Caki2 (cell line): ENCODE measurements at regions not wholly inside any gene's neighbourhood (a gene's known extent, or its start where the extent isn't known, plus 50 kb on each side); places are given as distances from the start of the nearest gene placed in this dataset.
"Not testable (repeated sequence)": the region's sequence is repeated elsewhere in the genome, so short reads cannot be mapped to it uniquely, and the experiment has no call there.

Source experiments
- DNase-seq: peaks from one replicate; pipeline ENCODE4 v3.0.0-alpha.2; 2015; ENCODE audit warnings: low read depth
- in situ Hi-C: cut with HindIII; loops from 2 replicates; pipeline ENCODE4 v1.10.0; 2016; ENCODE audit warnings: low sequenced_read_pairs, low pct_unique_long_range_greater_than_20kb, mixed read lengths

DNA sequence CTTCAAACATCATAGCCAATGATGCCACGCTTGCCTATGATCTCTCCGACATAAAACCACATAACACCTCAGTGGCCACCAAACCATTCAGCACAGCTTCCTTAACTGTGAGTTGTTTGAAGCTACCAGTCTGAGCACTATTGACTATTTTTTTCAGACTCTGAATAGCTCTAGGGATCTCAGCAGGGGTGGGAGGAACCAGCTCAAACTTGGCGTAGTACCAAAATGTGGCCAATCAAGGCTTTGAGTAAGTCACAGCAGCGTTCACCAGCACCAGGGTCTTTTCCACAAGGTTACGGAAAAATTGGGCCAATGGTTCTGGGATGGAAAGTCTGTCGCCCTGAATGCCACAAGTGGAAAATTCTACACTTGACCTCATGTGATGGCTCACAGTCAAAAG, 70.6 kb downstream of the SMPDL3A start:
- no peak for DNase-seq
- in situ Hi-C loops, result no loop called here

DNA sequence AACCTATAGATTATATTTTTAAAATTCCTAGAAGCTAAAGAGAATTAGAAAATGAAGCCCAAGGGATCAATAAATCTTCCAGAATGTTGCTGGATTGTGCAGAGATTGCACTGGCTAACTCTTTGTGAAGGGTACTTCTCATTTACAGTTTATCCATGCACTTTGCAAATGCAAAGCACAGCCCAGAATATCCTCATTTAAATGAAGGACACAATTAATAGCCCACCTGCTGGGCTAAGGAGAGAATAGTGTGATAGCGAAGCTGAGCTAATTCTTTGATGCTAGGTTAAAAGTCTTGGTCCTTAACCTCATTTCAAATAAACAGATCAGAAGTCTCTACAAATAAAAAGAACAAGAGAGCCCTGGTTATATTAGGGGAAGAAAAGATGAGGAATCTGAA, 72.5 kb downstream of the SMPDL3A start:
- DNase-seq, result no peak
- in situ Hi-C loops, result no loop called here

DNA sequence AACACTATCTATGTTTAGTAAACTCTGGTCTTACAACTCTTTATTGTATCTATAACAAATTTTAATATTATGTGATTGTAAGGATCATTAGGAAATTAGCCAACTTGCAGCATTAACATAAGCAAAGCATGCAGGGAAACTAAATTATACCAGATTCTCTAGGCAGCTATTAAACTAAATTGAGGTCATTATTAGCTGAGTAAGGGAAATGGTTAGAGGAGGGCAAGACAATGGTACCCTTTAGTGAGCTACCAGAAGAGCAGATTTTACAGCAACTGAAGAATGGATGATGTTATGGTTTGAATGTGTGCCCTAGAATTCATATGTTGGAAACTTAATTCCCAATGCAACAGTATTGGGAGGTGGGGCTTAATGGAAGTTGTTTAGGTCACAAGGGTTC, 79.1 kb downstream of the SMPDL3A start:
- DNase-seq, result no peak
- in situ Hi-C loops, result no loop called here

DNA sequence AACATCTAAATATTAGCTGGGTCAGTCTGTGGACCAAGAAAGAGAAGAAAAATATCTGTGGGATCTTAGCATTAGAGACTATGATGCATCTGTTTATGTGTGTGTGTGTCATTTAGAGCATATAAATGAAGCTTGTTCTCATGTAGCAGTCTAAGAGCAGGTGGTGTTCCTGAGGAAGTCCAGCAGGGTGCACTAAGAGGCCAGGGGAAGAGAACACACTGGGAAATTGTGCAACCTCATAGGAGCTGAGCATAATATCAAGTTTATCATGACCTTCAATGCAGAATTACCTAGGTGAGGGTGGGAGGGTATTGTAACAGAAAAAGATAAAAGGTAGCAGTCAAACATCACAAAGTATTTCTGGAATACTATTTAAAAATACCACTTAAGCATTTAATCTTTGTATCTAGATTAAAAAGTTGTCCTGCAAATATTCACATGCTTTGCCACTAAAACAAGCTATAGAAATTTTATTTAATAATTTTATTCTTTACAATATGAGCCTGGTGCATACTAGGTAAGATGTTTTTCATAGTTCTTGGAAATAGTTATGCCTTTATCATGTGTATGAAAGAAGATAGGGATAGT, 80.5 kb downstream of the SMPDL3A start:
- in situ Hi-C loops, result no loop called here
- peak; percentile 31 for DNase-seq

DNA sequence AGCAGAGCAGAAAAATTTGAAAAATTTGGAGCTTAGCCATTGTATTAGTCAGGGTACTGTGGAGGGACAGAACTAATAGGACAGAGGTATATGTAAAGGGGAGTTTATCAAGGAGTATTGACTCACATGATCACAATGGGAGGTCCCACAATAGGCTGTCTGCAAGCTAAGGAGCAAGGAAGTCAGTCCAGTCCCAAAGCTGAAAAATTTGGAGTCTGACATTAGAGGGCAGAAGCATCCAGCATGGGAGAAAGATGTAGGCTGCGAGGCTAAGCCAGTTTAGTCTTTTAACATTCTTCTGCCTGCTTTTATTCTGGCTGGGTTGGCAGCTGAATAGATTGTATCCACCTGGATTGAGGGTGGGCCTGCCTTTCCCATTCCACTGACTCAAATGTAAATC, 82.0 kb downstream of the SMPDL3A start:
- in situ Hi-C loops, result no loop called here
- no peak for DNase-seq

DNA sequence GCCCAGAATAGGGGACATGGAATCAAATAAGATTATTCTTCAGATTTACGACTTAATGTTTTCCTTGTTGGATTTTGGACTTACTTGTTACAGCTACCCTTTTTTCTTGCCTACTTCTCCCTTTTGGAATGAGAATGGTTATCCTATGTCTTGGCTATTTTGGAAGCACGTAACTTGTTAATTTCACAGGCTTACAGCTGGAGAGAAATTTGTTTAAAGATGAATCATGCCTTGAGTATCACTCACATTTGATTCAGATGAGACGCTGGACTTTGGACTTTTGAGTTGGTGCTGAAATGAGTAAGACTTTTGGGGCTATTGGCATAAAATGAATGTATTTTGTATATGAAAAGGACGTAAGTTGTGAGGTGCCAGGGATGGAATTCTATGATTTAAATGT, 83.3 kb downstream of the SMPDL3A start:
- no peak for DNase-seq
- in situ Hi-C loops, result no loop called here

DNA sequence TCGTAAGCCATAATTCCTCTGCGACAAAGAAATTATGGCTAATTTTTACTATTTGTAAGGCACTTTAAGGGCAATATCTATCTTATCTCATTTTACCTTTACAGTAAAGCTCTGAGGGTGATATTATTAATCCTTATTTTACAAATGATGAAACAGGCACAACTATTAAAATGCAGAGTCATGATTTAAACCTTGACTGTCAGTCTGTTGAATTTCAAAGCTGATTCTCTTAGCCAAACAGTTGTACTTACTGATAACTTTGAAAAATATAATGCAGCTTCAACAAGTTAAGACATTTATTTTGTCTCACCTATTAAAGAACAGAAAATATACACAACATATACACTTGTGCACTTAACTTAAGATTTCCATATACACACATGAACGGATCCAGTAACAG, 88.2 kb downstream of the SMPDL3A start:
- no peak for DNase-seq
- in situ Hi-C loops, result no loop called here

DNA sequence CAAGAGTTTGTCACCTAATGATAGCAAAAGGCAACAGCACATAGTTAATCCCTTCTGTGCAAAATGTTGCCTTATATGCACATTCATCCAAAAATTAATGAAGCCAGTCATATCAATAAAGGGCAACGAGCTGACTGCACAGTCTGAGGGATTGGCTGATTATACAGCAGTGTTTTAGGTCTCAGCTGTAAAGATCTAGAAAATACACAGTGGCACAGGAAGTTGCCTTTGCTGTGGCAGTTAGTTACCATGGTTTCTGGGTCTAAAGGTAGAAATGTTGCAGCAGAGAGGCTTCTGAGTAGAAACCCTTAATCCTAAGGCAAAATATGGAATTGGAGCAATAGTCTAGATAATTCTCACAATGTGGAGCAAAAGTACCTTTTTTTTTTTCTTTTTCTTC, 89.7 kb downstream of the SMPDL3A start:
- in situ Hi-C loops, result no loop called here
- DNase-seq, result no peak

DNA sequence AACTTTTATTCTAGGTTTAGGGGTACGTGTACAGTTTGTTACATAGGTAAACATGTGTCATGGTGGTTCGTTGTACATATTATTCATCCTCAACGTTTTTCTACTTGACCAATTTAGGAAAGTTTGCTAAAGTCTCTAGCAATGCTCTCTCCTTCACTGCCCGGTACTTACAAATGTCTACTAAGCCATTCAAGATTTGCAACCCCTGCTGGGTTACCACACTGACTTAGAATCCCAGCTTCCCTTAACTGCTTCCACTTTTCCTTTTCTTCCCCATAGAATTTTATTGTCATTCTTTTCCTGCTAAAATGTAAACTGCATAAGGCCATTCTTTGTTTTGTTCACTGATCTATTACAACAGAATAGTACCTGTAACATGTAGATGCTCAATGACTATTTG, 97.4 kb downstream of the SMPDL3A start:
- in situ Hi-C loops, result no loop called here
- DNase-seq, result no peak

DNA sequence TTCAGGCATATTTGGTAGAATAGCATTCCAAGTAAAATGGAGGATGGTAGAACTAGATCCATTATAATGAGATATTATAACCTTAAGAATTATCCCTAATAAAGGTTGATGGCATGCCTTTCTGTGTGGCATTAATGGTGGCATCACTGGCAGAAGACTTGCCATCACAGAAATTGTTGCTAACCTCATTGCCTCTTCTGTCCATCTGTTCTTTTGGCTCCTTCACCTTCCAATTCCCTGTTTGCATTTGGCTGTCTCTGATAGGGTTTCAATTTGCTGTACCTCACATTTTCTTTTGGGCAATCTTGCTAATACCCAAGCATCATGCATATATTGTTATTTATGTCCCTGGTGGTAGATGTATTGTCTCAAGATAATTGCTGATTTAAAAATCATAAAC, 98.9 kb downstream of the SMPDL3A start:
- no peak for DNase-seq
- in situ Hi-C loops, result no loop called here

DNA sequence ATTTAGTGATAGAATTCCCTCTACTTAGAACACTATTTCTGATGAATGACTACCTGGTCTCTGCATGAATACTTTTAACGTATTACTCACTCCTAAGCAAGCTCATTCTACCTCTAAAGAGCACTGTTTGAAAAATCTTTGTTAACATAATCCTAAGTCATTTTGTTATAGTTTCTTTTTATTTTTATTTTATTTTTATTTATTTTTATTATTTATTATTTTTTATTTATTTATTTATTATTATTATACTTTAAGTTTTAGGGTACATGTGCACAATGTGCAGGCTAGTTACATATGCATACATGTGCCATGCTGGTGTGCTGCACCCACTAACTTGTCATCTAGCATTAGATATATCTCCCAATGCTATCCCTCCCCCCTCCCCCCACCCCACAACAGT, 99.6 kb downstream of the SMPDL3A start:
- in situ Hi-C loops, DNase-seq: not testable (repeated sequence)

DNA sequence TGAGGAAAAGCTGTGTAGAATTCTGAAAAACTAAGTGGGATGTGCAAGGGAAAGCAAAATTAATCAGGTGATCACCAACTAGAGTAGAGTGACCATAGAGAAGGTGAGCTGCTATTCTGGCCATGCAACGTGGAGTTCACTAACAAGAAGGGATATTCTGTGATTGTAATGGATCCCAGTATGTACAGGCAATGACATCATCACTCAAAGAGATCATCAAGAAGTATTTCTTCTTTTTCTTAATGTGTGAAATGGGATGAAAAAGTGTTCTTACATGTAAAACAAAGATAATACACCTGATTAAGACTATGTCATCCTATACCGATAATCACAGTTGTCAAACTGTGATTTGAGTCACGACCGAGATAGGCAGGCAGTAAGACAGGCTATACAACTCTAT, 101.2 kb downstream of the SMPDL3A start:
- in situ Hi-C loops, result no loop called here
- no peak for DNase-seq

DNA sequence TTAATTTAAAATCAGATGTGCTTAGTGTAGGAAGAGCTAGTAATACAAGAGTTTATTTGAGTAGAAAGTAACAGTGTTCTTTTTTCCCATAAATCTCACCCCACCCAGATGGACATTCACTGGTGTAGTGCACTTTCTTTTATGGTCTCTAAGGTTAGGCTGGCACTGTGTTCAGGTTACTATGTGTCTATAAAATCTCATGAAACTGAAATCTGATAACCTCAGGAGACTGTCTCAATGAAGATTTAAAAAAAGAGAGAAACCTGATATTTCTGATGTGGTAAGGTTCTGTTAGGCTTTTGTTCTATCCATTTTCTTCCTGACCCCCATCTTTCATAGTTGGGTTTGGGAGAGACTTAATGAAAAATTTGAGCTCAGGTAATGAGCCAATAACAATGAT, 101.2 kb upstream of the CLVS2 start:
- DNase-seq, result no peak
- in situ Hi-C loops, result no loop called here

DNA sequence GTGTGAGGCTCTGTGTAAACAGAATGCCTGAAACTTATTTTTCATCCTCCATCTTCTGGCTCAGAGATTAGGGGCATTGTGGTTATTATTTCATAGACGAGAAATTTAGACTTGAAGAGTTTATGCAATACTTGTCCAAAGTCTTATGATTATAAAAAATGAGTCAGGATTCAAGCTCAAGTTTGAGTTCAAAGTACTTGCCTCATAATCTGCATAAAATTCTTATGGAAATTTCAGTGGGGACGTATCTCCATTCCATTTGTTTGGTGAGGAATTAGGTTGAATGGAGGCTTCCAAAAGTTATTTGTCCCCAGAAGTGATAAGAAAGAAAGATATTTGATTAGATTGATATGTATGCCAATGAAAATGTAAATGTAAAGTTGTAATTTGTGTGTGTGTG, 93.7 kb upstream of the CLVS2 start:
- in situ Hi-C loops, result no loop called here

DNA sequence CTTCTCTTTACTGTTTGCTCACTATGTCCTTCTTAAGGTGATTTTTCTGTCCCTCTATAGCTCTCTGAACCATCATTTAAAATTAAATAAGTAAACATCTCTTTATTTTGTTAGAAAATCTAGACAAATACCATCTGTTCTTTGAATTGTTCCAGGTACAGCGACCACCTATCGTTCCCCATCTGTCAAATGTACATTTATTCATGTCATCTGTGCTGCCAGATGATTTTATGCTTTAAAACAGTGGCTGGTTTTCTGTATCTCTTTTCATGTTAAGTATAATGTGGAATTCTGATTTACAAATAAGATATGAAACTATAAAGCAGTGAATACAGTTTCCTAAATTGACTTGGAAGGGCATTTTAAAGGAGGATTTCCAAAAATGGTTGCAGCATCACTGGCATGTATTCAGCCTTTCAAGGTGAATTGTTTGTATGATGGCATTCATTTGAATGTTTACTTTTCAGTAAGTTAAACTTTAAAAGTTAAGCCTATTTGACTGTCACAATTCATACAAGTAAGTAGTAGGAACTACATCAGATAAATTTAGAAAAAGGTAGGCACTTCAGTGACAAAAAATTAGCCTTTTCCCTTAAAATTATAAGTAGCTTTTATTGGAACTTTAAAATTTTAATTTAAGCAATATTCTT, 92.6 kb upstream of the CLVS2 start:
- DNase-seq, result no peak
- in situ Hi-C loops, result no loop called here

More for the DNA sequence above, 93.7 kb upstream of the CLVS2 start:
- no peak for DNase-seq

DNA sequence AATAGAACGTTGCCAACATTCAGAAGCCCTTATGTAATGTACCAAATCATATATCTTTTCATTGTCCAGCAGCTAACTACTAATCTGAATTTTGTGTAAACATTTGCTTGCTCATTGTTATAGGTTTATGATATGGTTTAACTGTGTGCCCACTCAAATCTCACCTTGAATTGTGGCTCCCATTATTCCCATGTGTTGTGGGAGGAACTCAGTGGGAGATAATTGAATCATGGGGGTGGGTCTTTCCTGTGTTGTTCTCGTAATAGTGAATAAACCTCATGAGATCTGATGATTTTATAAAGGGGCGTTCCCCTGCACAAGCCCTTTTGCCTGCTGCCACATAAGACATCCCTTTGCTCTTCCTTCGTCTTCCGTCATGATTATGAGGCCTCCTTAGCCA, 91.9 kb upstream of the CLVS2 start:
- in situ Hi-C loops, result no loop called here
- no peak for DNase-seq

DNA sequence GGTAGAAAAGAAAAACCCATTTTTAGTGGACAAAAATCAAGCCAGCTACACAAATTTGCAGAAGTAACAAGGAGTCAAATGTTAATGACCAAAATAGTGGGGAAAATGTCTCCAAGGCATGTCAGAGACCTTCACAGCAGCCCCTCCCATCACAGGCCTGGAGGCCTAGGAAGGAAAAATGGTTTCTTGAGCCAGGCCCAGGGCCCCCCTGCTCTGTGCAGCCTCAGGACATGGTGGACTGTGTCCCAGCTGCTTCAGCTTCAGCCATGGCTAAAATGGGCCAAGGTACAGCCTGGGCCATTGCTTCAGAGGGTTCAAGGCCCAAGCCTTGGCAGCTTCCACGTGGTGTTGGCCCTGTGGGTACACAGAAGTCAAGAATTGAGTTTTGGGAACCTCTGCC, 82.5 kb upstream of the CLVS2 start:
- in situ Hi-C loops, result no loop called here

DNA sequence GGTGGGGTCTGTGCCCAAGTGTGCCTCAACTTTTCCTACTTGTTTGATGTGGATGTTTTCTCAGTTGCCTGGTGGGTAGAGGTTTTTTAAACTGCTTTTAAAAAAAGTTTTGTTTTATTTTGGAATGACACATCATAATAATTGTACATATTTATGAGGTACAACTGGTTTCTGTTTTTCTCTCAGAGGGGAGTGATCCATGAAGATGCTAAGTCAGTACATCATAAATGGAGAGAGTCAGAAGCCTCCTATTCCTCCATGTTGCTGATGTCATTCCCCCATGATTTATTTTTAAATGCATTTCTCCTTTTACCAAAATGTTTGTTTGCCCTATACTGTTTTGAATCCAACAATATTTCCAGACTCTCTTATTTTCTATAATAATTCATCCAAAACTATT, 77.3 kb upstream of the CLVS2 start:
- in situ Hi-C loops, result no loop called here
- DNase-seq, result no peak

More for the DNA sequence above, 82.5 kb upstream of the CLVS2 start:
- no peak for DNase-seq

DNA sequence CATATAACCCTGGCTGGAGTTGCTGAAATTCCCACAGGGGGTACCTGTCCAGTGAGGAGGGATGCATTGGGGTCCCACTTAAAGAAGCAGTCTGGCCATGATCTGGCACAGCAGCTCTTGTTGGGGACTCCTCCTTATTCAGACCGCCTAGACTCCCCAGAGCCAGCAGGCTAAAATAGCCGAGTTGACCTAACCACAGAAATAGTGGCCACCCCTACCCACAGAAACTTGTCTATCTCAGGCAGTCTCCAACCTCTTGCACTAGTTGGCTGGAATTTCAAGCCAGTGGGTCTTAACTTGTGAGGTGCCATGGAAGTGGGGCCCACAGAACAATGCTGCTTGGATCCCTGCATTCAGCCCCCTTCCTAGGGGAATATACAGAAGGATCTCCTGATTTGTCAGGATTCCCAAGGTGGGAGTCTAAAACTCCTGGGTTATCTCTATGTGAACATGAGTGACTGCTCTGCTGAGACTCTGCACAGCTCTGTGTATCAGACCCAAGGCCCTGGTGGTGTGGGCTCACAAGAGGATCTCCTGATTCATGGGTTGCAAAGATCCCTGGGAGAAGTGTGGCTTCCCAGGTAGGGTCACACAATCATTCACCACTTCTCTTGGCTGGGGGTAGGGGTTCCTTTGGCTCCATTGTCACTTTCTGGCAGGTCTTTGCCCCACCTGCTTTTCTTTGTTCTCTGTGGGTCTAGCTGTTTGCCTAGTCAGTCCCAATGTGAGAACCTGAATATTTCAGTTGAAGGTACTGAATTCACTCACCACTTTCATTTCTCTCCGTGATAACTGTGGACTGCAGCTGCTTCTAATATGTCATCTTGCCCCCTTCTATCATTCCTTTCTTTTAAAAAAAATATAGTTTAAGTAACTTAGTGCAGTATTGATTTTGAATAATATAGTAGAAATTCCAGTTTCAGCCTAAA, 65.5 kb upstream of the CLVS2 start:
- no peak for DNase-seq
- in situ Hi-C loops, result no loop called here
